ENCODE measurements at regions not wholly inside any gene's neighbourhood (a gene's known extent, or its start where the extent isn't known, plus 50 kb on each side); places are given as distances from the start of the nearest gene placed in this dataset.
"Not testable (repeated sequence)": the region's sequence is repeated elsewhere in the genome, so short reads cannot be mapped to it uniquely, and the experiment has no call there.

DNA sequence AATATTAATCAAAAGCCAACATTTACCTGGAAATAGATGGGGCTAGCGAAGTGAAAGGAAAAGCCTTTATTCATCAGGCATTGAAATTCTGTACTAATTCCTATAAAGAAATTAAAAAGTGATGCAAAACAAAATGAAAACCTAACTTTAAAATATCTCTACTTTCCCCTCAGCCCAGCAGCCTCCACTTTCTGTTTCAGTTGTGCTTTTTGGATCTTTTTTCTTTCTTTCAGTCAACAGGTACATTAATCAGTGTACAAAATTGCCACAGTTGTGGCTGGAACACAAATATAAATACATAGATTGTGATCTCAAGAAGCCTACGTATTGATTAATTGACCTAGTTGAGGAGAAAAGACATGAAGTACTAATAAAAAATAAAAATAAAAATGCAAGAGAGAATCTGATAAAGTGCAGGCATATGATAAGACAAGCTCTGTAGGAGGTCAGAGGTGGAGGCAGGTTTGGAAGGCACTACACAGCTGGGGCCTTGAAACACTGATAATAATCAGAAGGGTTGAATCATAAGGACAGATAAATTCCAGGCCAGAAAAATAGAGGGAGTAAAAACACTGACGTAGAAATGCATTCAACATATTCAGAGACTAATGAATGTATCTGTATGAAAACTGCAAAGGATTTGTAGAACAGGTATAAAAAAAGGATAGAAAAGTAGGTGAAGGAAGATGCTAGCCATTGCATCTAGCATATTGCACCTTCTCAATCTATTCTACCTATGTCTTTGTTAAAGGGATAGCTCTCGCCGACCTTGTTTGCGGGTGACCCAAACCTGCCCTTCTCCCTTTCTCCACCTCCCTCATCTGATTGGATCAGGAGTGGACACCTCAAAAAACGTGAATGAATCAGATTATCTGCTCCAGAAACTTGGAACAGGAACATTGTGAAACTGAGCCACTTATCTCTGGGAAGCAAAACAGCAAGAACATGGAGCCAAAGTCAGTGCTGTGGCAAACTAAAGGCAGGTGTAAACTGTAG lies 607.8 kb upstream of the ADGRL2 start:
- TF ChIP-seq, protein P1, sequence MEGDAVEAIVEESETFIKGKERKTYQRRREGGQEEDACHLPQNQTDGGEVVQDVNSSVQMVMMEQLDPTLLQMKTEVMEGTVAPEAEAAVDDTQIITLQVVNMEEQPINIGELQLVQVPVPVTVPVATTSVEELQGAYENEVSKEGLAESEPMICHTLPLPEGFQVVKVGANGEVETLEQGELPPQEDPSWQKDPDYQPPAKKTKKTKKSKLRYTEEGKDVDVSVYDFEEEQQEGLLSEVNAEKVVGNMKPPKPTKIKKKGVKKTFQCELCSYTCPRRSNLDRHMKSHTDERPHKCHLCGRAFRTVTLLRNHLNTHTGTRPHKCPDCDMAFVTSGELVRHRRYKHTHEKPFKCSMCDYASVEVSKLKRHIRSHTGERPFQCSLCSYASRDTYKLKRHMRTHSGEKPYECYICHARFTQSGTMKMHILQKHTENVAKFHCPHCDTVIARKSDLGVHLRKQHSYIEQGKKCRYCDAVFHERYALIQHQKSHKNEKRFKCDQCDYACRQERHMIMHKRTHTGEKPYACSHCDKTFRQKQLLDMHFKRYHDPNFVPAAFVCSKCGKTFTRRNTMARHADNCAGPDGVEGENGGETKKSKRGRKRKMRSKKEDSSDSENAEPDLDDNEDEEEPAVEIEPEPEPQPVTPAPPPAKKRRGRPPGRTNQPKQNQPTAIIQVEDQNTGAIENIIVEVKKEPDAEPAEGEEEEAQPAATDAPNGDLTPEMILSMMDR (IDR thresholded peaks at IDR 0.05; ENCODE audit: extremely low read depth, missing control alignments), result no peak
- DNase-seq (ENCODE audit: low spot score), result no peak

DNA sequence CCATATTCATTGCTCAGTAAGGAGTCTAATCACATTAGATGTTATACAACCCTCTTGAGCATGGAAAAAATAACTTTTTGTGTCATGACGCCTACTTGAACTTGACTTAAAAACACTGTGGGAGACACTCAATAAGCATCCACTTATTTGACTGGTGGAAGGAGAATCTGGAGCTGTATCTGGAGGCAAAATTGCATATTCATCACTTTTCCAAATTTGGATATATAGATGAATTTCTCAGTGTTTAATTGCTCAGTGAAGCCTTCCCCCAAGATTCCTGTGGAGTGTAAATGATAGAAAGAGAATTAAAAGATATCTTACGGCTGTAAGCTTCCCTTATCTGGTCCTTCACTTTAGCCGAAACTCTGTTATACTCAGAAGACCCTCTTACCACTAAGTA lies 610.7 kb upstream of the ADGRL2 start:
- no peak for DNase-seq (ENCODE audit: low spot score)
- TF ChIP-seq, protein P1 (IDR thresholded peaks at IDR 0.05; ENCODE audit: extremely low read depth, missing control alignments), result no peak

DNA sequence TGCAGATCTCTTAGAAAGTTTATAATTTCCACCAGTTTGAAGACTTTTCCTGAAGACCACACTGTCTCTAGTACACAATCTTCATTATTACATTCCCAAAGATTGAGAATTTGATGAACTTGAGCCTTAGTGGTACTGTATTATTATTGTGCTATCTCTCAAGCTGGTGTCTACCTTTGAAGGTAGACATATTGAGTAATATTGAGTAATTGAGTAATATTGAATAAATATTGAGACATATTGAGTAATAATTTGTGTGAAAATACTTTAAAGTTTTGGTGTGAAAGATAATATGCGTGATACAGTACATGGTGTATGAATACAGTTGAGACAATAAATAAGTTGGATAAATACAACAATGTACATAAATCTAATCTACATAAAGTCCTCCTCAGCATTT lies 613.1 kb upstream of the ADGRL2 start:
- no peak for DNase-seq (ENCODE audit: low spot score)
- TF ChIP-seq, protein P1 (IDR thresholded peaks at IDR 0.05; ENCODE audit: extremely low read depth, missing control alignments), result no peak

DNA sequence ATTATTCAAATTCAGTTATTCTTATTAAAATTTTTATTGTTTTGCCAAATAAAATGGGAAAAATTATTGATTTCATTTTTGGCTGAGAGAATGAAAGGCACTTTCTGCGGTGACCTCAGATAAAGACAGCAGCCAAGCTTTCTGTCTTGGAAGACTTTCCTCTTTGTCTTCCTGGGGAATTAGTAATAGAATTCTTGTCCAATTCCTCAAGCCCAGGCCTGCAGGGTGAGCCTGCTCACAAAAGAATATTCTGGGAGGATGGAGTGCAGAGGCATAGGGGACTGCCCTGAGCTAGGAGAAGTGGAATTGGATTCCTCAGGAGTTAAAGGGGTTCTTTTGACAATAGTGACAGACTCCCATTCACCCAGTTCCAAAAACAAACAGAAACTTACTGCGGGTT lies 614.5 kb upstream of the ADGRL2 start:
- no peak for DNase-seq (ENCODE audit: low spot score)
- TF ChIP-seq, protein P1 (IDR thresholded peaks at IDR 0.05; ENCODE audit: extremely low read depth, missing control alignments), result no peak

DNA sequence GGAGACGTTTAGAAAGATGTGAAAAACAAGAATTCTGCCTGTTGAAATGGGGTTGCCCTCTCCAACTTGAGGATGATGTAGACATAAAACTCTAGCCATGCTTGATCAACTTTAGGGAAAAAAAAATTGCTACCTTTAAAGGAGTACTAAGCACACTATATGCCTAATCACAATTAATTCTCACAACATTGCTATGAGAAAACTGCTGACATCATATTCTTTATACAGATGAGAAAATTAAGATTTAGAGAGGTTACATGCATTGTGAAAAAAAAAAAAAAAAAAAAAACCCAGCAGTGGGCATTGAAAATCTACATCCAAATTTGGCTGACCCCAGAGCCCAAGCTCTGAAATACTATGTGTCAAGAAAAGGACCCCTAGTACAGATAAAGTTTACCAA lies 617.2 kb upstream of the ADGRL2 start:
- TF ChIP-seq, protein P1 (IDR thresholded peaks at IDR 0.05; ENCODE audit: extremely low read depth, missing control alignments), result no peak

DNA sequence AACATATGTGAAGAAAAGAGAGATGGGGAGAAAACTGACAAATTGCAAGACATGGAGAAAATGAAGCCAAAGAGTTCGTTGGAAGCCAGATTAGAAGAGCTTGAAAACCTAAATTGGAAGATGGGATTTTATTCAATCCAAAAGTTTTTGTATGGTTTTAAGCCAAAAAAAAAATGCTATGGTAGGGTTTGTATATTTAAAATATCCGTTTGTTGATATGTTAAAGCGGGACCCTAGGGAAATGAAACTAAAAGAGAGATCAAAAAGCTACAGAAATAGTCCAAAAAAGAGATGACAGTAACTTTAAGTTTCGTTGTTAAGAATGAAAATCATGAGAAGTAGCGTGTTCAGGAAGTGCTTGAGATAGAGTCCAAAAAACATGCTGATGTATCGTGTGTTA lies 617.7 kb upstream of the ADGRL2 start:
- TF ChIP-seq, protein P1 (IDR thresholded peaks at IDR 0.05; ENCODE audit: extremely low read depth, missing control alignments), result no peak
- no peak for DNase-seq (ENCODE audit: low spot score)

More for the DNA sequence above, 617.2 kb upstream of the ADGRL2 start:
- no peak for DNase-seq (ENCODE audit: low spot score)

DNA sequence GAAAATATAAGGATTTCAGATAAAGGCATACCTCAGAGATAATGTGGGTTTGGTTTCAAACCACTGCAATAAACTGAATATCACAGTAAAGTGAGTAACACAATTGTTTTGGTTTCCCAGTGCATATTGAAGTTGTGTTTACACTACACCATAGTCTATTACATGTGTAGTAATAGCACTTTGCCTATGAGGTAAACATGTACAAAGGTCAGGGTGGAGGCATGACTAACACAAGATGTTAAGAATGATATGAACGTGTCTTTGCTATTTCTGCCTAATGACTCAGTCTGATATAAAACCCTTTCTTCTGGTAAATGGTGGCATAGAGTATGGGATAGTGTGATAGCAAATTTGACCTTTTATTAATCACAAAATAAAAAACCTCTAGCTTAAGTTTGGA lies 621.5 kb upstream of the ADGRL2 start:
- TF ChIP-seq, protein P1 (IDR thresholded peaks at IDR 0.05; ENCODE audit: extremely low read depth, missing control alignments), result no peak
- DNase-seq (ENCODE audit: low spot score), result no peak

DNA sequence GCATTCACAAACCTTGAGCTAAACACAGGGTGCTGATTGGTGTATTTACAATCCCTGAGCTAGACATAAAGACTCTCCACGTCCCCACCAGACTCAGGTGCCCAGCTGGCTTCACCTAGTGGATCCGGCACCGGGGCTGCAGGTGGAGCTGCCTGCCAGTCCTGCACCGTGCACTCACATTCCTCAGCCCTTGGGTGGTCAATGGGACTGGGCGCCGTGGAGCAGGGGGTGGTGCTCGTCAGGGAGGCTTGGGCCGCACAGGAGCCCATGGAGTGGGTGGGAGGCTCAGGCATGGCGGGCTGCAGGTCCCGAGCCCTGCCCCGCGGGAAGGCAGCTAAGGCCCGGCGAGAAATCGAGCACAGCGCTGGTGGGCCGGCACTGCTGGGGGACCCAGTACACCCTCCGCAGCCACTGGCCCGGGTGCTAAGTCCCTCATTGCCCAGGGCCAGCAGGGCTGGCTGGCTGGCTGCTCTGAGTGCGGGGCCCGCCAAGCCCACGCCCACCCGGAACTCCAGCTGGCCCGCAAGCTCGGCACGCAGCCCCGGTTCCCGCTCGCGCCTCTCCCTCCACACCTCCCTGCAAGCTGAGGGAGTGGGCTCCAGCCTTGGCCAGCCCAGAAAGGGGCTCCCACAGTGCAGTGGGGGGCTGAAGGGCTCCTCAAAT lies 622.2 kb upstream of the ADGRL2 start:
- DNase-seq (ENCODE audit: low spot score), result not testable (repeated sequence)
